HuH-7.5 (cell line): ENCODE measurements at regions not wholly inside any gene's neighbourhood (a gene's known extent, or its start where the extent isn't known, plus 50 kb on each side); places are given as distances from the start of the nearest gene placed in this dataset.

Source experiments
- DNase-seq: peaks from one replicate; pipeline ENCODE4 v3.0.0; 2011; ENCODE audit warnings: low spot score

- no peak for DNase-seq
Observed at GRCh38 chr20:2237059-2237458, 58.7 kb upstream of the TGM3 start.

- no peak for DNase-seq
Observed at GRCh38 chr20:2238601-2239000, 57.2 kb upstream of the TGM3 start.

DNA sequence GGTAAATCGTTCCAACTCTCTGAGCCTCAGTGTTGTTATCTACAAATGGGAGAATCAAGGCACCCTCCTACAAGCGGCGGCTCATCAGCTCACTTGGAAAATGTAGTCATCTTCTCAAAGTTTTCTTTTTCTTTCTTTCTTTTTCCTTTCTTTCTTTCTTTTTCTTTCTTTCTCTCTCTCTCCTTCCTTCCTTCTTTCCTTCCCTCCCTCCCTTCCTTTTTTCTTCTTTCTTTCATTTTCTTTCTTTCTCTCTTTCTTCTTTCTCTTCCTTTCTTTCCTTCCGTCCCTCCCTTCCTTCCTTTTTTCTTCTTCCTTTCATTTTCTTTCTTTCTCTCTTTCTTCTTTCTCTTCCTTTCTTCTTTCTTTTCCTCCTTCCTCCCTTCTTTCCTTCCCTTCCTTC is 55.0 kb upstream of the TGM3 start:
- DNase-seq = no peak

GRCh38 chr20:2242678-2243077 is 53.1 kb upstream of the TGM3 start:
- no peak for DNase-seq

GRCh38 chr20:2244523-2244922 is 51.3 kb upstream of the TGM3 start:
- no peak for DNase-seq

- no peak for DNase-seq
Observed at GRCh38 chr20:2244993-2245392, 50.8 kb upstream of the TGM3 start.

DNA sequence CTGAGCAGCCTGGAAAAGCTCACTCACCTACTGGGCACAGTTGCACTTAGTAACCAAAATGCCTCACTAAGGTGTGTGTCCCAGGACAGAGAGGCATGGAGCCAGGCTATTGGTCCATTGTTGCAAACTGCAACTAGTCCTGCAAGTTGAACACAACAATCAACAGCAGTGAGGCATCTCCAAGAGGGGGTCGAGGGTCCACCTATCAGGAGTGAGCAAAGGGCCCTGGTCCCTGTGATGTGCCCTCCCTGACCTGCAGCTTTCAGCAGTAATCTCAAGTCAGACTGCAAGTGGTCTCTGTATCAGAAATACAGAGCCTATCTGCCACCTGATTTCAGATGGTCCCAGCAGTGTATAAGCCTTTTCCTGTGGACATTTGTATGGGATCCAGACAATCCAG is 50.2 kb upstream of the TGM3 start:
- DNase-seq = no peak
